HT1080 (cell line): ENCODE measurements at regions not wholly inside any gene's neighbourhood (a gene's known extent, or its start where the extent isn't known, plus 50 kb on each side); places are given as distances from the start of the nearest gene placed in this dataset.
"Not testable (repeated sequence)": the region's sequence is repeated elsewhere in the genome, so short reads cannot be mapped to it uniquely, and the experiment has no call there.

Experiments used
- DNase-seq: peaks from one replicate; pipeline ENCODE4 v3.0.0-alpha.2; 2015; ENCODE audit warnings: low read depth

DNA sequence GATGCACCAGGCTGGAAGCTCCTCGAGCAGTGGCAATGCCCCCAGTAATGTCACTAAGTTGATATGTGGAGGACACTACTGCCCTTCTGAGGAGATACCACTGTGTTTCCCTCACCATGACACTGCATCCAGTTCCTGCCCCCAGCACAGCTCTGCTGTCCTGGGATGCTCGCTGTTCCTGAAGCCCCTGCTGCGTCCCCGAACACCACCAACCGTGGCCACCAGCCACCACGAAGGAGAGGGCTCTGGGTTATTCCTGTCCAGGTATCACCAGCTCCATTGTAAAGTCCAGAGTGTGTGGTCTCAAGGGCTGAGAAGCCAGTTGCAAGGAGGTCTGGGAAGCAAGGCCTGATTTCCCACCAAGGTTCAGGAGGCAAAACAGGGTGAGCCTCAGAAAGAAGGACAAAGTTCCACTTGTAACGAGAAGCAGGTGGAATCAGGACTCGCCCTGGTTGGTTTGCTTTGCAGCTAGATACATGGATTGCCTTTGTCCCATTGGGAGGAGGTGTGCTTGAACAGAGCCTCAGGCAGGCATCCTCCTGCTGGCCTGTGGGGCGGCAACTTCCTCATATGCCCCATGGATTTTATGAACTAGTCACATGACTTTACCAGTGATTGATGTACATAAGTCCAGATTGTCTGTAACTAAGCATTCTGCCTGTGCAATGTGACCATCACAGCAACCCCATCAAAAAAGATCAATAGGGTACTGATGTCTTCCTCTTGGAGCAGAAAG lies 427.0 kb upstream of the VSTM2A start:
- DNase-seq = no peak

- DNase-seq = no peak
Measured at GRCh38 chr7:54116956-54117355, 425.2 kb upstream of the VSTM2A start.

DNA sequence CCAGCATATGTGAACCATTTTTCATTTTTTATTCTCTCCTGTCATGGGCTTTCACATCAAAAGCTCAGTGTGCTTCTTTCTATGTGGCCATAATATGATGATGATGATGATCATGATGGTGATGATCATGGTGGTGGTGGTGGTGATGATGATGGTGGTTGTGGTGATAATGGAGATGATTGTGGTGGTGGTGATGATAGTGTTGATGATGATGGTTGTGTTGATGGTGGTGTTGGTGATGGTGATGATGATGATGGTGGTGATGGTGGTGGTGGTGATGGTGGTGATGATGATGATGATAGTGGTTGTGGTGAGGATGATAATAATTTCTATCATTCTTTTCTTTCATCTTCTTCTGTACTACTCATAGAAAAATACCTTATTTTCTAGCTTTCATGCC lies 413.1 kb upstream of the VSTM2A start:
- DNase-seq = no peak

GRCh38 chr7:54141576-54141975 lies 400.6 kb upstream of the VSTM2A start:
- DNase-seq = peak; percentile 23

DNA sequence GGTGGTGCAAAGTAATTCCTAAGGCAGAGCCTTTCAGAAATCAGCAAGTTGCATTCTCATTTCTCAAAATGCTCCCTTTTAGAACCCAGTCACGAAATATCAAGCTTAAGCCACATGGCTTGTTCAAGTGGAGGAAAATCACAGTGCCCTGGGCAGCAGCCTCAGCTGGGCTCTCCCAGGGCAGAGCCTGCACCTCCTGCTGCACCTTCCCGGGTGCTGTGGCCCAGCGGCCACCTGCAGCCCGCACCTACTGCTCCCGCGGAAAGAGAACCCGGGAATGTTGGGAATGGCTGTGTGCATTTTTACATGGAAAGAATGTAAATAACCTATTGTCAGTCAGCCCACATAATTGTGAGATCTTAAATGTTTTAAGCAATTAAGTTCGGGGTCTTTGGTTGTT lies 396.5 kb upstream of the VSTM2A start:
- no peak for DNase-seq

- DNase-seq = no peak
Measured at GRCh38 chr7:54153462-54153861, 388.7 kb upstream of the VSTM2A start.

DNA sequence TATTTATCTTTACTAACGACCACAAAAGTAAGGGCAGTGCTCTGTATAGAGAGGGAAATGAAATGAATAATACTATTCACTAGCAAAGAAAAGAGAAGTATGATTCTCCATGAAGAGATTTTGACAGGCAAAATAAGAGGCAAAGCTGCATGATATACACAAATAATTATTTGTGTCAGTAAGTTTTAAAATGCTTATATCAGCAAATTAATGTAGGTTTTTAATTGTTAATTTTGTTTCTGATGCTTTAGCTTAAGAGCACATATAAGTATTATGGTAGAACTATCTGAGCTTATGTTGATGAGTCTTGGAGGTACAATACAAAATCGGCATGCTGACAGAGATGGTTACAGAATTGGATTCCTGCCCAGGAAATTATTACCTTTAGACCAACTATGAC lies 383.1 kb upstream of the VSTM2A start:
- no peak for DNase-seq

DNA sequence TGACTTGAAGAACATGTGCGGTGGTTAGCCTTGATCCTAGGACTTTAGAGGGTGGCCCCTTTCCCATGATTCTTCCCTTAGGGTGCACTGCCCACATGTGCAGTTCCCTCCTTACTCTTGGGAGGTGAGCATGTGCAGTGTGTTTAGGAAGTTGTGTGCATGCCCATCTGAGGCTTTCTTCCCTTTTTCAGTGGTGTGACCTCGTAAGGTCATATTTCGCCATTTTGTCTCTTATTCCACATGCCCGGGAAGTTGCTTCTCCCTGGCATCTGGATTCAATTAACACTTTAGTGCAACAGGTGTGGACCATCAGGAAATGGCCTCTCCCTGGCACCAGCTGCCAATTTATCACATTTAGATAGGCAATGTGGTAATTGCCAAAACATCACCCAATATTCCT lies 380.6 kb upstream of the VSTM2A start:
- DNase-seq = no peak

GRCh38 chr7:54166419-54166818 lies 375.8 kb upstream of the VSTM2A start:
- no peak for DNase-seq

GRCh38 chr7:54179321-54180029 lies 362.7 kb upstream of the VSTM2A start:
- peak; percentile 5 for DNase-seq

DNA sequence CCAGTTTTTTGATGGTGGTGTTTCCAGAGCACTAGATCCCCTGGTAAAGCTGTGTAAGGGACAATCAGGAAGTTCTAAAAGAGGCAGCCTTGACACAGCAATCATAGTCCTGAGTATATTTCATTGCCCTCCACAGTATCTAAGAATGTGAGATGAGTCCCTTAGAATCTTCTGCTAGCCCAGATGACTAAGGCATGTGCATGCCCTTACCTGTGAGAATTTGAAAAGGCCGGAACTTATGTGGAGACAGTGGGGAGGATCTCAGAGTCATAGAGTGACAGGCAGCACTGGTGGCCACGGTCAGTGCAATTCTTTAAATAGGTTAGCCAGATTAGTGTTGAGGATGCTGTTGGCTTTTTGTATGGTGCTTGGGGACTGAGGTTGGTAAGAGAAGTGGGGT lies 361.4 kb upstream of the VSTM2A start:
- no peak for DNase-seq

DNA sequence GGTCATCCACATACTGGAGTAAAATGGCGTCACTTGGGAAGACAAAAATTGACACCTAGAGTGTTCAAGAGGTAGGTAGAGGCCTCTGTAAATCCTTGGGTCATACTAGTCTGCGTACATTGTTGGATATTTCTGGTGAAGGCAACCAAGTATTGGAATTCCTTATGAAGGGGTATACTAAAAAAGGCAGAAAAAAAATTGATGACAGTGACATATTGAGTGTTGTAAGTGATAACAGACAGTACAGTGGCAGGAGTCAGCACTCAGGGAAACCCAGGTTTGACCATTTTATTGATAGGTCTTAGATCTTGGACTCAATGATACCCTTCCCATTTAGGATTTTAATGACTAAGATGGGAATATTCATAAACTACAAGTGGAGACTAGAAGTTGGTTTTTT lies 359.1 kb upstream of the VSTM2A start:
- no peak for DNase-seq

- DNase-seq = no peak
Measured at GRCh38 chr7:54186336-54186735, 355.8 kb upstream of the VSTM2A start.

DNA sequence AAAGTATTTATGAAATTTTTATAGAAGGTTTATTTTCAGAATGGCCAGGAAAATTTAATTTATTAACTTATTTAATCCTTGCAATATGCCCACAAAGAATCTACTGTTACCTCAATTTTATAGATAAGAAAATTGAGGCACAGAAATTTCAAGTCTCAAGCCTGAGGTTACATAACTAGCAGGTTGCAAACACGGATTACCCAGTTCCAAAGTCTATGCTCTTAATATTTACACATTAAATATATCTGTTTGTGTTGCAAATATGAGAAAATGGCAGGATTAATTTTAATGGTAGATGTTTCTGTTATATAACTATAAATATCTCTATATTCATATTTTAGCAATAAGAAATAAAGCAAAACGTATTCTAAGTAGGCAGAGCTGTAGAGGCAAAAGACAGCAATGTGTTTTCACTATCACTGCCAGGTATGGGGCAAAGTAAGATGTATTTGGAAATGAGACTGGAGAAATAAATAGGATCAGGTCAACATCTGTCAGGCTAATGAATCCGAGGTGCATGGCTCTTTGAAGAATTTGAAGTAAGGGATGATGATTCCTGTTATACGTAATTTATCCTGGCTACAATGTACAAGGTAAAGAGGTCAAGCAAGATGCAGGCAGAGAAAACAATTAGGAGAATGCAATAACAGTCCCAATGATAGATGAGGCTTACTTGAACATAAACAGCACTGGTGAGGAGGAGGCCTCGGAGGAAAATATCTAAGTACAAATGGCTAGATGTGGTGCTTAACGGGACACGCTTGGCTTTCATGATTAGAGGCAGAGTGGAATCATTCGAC lies 354.1 kb upstream of the VSTM2A start:
- no peak for DNase-seq

DNA sequence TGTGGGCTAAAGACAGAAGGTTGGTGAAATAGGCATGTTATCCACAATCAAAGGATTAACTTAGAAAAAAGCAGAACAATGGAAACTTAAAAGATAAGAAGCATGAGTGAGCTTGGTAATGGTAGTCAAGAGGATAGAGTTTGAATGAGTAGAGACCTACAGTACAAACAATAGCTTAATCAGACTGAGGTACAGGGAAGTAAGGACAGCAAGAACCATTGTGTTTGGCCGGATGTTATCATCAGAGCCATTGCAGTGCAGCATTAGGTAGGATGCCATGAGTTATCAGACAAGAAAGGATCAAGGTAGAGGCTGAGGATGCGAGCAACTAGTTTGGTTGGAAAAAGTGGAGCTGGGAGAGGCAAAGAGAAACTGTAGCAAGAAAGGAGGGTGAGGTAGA lies 353.3 kb upstream of the VSTM2A start:
- DNase-seq = no peak

DNA sequence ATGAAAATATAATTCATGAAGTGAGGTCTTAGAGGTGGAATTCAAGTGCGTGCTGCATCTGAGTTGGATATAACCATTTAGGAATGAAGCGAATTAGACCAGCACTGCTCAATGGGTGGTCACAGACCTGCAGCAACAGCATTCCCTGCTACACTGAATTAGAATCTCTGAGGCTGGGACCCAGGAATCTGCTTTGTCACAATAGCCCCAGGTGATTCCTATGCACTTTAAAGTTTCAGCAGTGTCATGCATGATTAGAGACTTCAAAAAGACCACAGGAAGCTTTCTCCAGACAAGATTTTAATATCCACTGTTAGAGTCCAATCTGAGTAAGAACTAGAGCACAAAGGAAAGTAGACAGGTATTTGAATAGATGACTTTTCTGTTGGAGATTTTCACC lies 352.8 kb upstream of the VSTM2A start:
- no peak for DNase-seq

DNA sequence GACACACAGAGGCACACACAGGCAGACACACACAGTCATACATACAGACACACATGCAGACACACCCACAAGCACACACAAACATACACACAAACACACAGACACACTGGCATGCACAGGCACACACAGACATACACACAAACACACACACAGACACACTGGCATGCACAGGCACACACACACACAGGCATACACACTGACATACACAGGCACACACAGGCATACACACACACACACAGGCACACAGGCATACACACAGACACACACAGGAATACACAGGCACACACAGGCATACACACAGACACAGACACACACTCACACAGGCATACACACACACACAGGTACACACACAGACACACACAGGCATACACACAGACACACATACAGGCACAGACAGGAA lies 340.7 kb upstream of the VSTM2A start:
- DNase-seq = no peak

DNA sequence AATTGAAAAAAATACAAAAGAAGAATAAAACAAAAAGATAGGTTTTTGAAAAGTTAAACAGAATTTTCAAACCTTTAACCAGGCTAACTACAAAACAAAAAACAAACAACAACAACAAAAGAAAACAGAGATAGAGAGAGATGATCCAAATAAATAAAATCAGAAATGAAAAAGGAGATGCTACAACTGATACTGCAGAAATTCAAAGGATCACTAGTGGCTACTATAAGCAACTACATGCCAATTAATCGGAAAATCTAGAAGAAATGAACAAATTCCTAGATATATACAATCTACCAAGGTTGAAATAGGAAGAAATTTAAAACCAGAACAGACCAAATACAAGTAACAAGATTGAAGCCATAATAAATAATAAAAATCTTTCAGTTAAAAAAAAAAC lies 326.8 kb upstream of the VSTM2A start:
- no peak for DNase-seq

DNA sequence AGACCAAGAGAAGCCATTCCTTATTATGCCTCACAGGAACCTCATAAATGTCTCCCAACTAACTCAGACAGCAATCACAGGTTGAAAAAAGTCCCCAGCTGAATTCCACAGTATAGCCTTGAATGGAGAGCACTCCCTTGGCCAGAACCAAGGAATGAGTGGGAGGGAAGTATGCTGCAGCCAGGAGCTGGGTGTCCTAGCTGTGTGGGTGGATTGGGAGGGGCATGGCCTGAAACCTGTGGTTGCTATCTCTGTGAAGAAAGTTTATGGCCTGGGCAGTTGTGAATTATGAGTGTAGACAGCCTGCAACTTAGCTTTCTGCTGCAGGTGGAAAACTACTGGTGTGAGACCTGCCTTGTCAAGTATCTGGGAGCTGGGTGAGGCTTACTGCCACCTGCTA lies 316.1 kb upstream of the VSTM2A start:
- not testable (repeated sequence) for DNase-seq

GRCh38 chr7:54242776-54243175 lies 299.4 kb upstream of the VSTM2A start:
- no peak for DNase-seq

GRCh38 chr7:54245020-54245419 lies 297.2 kb upstream of the VSTM2A start:
- no peak for DNase-seq

DNA sequence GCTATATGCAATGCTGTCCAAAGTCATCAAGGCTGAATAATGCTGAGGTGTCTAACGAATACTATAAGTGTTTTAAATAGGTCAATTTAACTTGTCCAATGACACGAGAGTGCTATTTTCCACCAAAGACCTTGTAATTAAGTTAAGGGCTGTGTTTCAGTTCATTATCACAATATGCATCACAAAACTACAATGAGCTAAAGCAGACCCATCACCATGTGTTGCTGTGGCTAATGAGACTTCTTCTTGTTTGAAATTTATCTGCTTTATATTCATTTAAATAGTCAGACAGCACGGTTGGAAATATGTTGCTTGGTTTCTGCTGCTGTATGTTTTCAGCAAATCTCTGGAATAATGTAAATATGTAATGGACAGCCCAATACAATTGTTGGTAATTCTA lies 292.5 kb upstream of the VSTM2A start:
- DNase-seq = no peak
